ENCODE measurements at regions not wholly inside any gene's neighbourhood (a gene's known extent, or its start where the extent isn't known, plus 50 kb on each side); places are given as distances from the start of the nearest gene placed in this dataset.

DNA sequence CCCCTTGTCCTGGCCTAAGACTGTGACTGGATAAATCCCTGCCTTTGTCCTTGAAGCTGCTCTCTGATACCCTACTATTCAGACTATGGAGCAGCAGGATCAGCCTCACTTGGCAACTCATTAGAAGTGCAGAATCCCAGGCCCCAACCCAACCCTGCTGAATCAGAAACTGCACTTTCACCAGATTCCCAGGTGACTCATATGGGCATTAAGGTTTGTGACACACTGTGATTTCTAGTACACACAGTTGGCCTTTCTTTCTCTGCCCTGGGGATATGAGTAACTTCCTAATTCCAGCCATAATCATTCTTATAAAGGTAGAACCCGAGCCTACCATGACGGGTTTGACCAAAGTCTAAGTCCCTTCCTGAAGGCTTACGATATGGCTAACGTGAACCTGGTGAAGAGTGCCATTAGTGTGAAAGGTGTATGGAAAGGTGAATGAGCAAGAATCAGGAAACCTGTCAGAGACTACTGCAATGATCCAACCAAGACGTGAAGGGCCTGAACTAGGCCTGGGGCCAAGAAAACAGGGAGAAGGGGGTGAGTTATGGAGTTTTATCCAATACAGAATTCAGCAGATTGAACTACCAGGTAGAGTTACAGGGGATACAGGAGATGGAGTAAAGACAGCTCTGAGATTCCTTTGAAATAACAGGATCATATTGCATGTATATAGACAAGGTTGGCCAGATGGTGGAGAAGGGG, 533.0 kb downstream of the BNC2 start:
- peak; percentile 99 for DNase-seq (ENCODE audit: low read depth)

DNA sequence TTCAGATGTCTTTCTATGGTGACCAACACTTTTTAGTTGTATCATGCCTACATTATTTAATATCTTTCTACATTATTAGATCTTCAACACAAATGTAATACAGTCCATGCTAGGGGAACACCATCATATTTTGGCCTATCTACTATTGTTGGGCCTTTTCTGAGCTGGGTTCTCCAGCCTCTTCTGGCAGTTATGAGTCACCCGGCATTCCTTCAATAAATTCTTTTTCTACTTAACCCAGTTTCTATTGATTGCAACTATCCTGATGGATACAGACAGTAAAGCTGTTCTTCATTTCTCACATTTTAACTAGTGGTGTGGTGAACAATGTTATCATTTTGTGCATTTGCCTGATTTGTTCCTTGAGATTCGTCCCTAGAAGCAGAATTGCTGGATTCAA, 529.3 kb downstream of the BNC2 start:
- peak; percentile 61 for DNase-seq (ENCODE audit: low read depth)

DNA sequence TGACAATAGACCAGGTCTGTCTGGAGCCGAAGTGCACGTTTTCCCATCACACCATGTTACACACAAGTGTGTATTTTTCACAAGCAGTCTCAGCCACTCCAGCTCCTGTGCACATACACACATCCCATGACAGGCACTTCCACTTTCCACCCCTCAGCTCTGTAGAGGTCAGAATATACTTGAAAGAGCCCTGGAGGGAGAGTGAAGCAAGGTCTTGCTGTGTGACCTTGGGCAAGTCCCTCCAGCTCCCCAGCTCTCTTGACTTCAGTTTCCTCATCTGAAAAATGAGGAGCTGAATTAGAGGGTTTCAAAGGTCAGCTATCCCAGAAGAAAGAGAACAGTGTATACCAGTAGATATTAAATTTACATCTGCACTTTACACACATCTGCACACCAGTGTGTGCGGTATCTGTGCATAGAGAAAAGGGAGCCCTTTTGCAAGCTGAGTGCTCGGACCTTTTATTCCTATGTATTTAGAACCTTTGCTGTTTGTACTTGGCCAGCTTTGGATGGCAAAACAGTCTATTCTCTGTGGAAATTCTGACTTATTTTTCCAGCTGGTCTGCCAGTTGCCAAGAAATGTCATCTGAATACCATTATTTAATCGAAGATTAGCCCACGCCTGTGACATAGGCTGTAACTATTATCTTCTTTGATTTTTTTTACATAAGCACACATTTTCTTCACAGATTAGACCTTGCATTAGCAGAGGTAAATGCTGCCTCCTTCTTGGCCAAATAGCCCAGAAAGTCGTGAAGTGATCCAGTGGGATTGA, 528.0 kb downstream of the BNC2 start:
- DNase-seq (ENCODE audit: low read depth), result no peak

DNA sequence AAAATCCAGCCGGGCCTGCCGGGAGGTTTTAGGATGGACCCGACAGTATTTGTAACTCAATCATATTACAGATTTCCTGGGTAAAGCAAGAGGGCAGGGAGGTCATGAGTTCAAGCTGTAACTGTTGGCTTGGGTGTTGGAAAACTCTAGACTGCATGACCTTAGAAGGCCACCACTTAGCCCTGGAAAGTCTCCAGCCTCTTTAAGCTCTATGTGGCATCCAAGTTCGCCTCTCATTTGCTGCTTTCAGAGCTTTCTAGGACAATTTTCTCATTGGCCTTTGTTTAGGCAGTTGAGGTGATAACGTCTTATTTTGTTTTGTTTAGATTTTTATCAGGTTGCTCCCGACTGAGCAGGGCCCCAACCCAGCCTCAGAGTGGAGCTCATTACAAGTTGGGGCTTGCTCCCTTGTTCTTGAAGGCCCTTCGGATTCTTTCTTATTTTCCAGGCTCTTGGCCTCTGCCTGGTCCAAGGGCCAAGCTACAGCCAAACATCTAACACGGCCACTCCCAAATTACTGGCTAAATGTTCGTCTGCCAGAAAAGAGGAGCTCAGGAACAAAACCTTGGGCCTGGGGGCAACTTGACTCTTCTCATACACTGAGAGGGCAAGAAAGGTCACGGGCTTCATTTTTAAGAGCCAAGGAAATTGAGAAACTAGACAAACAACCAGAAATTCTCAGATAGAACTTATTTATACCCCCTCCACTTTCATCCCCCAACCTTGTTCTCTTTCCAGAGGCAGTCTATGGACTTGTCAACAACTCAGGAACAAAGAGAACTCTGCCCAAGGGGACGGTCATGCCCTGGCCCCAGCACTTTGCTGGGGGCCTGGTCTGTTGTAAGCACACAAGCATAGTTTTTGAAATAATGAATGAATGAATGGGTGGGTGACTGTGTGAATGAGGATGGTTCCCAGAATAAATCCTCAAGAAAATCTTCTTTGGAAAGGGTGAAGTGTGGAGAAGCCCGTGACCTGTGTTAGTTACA, 526.9 kb downstream of the BNC2 start:
- DNase-seq (ENCODE audit: low read depth), result peak; percentile 69

DNA sequence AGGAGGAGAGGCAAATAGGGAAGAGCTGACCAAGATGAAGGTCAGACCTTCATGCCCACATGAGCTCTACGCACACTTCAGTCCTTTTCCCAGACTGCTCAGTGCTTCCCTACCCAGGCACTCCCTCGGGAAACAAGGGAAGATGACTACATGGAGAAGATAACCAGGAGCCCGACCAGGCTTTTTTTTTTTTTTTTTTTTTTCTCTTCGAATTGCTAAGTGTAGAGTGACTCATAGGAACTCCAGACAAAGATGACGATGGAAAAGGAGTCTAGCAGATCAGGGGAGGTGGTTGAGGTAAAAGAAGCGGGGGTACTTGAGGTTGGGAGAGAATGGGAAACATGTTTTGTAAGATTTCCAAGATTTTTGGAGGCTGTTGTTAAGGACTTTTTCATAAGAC, 526.1 kb downstream of the BNC2 start:
- DNase-seq (ENCODE audit: low read depth), result peak; percentile 92

DNA sequence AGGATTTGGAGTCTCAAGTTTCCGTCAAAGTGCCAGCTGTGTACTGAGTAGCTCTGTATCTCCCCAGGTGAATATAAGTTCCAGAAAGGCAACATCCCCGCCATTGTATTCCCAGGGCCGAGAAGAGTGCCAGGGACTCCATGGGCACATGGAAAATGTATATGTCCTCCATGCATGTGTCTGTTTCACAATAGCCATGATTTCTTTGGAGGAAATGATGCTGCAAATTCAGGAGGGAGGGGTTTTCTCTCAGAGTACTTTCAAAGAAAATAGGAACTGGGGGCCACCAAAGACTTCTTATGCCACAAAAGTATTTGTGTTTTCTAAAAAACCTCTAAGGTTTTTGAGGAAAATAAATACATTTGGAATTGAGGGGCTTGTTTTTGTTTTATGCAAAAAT, 524.6 kb downstream of the BNC2 start:
- no peak for DNase-seq (ENCODE audit: low read depth)

DNA sequence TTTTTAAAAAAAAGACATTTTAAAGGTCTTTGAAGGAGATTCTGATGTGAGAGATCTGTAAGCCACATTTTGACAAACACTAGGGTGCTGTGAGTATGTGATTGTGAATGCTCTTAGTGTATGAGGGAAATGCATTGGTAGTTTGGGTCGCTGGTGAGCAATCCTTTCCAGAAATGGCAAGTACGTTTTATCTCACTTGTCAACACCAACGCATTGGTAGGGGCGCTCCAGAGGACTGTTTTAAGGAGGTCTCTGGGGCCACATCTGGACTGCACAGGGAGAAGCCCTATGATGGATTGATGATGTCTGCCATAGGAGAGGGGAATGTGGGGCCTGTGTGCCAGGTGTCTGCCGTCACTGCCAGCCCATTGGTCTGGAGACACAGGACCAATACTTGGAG, 522.6 kb downstream of the BNC2 start:
- DNase-seq (ENCODE audit: low read depth), result no peak

DNA sequence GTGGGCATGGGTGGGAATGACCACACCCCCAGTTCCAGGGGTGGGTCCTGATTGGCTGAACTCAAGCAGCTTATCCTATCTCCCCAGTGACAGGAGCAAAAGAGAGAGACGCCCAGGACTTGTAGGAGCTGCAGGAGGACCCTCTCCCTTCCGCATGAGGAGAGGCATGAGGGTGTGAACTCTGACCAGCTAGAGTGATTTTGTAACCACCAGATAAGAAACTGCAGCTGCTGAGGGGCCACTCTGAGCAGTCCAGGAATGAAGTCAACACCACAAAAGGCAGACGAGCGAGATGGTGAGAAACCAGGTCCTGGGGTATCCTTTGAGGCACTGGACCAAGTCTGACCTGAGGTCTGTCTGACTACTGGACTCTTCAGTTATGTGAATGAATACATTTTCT, 521.9 kb downstream of the BNC2 start:
- no peak for DNase-seq (ENCODE audit: low read depth)

DNA sequence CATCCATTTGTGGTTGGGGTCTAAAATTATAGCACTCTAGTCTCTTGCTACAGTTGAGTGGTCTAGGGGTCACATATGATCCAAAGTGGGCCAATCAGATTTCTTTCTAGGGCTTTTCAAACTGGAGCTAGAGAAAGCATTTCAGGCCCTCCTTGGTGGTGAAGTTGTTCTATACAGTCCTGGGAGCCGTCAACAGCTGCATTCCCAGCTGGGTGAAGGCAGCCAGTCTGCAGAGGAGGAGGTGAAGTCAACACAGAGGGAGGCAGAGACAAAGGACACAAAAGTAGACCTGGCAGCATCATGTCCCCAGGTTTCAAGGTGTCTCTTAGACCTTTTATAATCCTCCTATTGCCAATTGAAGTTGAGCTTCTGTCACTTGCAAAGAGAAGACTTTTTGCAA, 518.2 kb downstream of the BNC2 start:
- DNase-seq (ENCODE audit: low read depth), result no peak

DNA sequence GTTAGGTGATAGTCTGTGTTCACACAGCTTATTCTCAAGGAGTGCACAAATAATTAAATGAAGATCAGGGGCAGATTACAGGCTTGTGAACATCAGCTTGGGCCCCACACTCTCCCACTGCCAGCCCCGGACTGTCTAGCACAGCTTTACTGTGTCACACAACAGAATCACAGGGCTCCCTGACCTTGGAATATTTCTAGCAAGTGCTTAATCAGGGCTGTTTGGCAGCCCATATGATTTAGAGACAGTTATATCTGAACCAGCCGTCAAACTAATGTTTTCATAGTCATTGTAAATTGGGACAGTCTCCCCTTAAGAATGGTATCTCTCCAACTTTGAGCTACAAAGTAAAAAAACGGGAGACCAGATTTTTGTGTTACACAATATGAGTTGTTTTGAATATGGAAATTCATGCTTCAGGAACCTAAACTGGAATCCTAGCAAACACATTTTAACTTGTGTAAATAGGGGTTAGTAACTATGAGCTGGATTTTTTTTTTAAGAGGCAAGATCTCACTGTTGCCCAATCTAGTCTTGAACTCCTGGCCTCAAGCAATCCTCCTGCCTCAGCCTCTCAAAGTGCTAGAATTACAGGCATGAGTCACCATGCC, 517.6 kb downstream of the BNC2 start:
- peak; percentile 39 for DNase-seq (ENCODE audit: low read depth)

DNA sequence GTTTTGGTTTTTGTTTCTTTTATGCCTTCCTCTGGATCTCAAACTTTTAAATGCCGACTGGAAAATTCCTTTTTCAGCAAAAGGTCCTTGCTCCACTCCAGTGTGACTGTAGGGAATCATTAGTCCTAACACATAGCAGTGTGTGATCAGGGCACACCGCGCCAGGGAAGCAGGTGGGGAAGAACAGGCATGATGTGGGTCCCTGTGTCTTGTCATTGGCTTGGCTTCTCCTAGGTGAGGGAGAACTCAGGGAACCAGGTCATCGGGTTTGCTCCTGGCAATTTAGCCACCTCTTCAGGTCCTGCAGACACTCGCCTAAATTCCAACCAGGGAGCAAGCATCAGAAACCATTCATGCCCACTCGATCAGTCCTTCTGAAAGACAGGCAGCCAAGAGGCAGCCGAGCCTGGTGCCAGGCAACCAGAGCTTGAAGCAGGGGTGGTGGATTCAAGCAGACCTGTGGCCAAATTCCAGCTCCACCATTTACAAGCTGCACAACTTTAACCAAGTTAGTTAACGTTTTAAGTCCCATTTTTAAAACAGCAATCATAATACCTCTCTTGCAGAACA, 514.2 kb downstream of the BNC2 start:
- no peak for DNase-seq (ENCODE audit: low read depth)

DNA sequence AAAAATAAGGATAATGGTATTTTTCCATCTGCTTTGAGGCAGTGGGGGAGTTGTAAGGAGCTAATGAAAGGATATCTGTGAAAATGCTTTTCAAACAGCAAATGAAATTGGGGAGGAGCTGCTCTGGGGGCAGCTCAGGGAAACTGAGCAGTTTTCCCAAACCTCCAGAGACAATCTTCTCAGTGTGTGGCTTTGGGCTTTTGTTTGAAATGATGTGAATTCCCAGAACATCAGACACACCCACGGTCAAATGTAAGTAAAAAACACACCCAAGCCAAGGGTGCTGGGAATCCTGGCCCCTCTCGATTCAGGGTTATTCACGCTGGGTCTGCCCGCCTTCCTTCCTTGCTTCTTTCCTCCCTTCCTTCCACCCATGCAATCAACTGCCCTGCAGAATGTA, 512.6 kb downstream of the BNC2 start:
- DNase-seq (ENCODE audit: low read depth), result no peak

DNA sequence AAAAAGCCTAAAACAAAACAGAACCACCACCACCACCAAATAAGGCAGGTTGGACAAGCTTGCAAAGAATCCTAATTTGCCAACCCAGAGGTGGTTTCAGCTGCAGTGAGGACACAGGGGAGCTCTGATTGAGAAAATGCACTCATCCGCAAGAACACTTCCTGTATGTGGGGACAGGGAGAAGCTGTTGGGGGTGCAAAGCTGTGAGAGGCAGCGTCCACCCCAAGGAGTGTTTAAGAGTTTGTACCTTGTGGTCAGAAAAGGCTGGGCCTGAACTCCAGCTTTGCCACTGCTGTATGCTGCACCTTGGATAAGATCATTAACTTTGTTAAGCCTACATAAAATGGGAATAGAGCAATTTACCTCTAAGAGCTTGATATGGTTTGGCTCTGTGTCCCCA, 511.7 kb downstream of the BNC2 start:
- peak; percentile 63 for DNase-seq (ENCODE audit: low read depth)
